ENCODE measurements at regions not wholly inside any gene's neighbourhood (a gene's known extent, or its start where the extent isn't known, plus 50 kb on each side); places are given as distances from the start of the nearest gene placed in this dataset.

GRCh38 chr19:5392486-5392885 lies 51.9 kb upstream of the PTPRS start:
- DNase-seq (ENCODE audit: low read depth, low spot score): no peak

DNA sequence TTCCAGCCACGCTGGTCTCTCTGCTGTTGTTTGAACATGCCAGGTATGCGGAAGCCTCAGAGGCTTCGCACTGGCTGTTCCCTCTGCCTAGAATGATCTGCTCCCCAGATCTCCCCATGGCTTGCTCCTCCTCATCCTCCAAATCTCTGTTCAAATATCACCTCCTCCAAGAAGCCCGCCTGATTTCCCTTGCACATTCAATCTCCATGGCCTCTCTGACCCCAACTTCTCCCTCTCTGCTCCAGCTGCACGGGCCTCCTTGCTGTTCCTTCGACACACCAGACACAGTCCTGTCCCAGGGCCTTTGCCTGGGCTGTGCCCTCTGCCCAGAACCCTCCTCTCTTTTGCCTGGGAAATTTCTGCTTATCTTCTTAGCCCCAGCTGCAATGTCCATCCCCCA lies 52.5 kb upstream of the PTPRS start:
- DNase-seq (ENCODE audit: low read depth, low spot score): no peak

DNA sequence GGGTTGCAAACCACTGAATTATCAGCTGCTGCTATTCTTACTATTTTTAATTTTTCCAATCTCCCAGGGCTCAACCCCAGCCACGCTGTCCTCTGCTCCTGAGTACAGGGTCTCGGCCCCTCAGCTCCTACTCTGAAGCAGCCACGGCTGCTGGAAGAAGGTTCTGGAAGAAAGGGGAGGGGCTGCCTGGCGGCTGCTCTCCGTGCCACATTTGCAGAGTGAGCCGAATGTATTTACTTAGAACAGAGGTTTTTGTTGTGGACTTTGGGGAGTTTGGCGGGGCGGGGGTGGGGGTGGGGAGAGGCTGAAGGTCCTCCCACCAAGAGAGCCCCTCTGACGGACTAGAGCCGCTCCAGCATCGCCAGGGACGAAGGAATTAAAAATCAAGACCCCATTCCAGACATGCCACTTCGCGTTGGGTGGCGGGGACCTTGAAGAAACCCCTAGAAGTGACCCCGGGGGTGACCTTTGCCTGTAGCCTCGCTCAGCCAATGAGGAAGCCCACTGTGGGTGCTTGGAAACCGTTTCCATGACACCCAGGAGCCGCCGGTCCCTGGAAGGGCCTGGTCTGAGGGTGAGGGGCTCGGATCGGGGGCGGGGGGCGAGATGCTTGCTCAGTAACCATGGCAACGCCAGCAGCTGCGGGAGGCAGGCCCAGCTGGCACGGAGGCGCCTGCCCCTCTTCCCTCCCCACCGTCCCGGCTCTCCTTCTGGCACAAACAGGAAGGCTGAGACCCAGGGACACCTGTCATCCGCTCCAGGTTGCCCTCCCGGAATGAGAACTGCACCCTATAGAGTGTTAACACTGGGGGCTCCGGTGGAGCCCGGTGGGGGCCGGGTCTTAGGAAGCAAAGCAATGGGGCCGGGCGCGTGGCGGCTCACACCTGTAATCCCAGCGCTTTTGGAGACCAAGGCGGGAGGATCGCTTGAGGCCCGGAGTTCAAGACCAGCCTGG lies 54.2 kb upstream of the PTPRS start:
- DNase-seq (ENCODE audit: low read depth, low spot score): no peak

DNA sequence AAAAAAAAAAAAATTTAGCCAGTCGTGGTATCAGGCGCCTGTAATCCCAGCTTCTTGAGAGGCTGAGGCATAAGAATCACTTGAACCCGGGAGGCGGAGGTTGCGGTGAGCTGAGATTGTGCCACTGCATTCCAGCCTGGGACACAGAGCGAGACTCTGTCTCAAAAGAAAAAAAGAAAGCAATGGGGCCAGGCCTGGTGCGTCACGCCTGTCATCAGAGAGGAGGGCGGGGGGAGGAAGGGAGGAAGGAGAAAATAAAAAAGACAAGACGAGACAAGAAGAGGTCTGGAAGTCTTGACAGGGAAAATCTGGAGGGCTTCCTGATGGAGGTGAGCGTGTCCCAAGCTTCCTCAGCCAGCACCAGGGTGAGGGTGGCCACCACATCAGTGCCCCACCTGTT lies 54.9 kb upstream of the PTPRS start:
- DNase-seq (ENCODE audit: low read depth, low spot score): no peak

GRCh38 chr19:5396096-5396939 lies 55.7 kb upstream of the PTPRS start:
- no peak for DNase-seq (ENCODE audit: low read depth, low spot score)

DNA sequence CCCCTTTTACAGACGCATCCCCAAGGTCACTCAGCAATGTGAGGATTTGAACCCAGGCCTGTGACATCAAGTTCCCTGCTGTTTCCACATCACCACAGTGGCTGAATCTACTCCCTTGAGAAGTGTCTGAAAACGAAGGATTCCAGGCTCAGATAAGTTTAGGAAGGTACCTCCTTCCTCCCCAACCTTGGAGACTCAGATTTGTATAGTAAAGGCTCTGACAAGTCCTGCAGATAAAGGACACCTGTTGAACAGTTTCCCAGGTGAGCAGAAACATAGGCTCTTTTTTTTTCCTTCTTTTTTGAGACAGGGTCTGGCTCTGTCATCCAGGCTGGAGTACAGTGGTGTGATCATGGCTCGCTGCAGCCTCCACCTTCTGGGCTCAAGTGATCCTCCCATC lies 56.4 kb upstream of the PTPRS start:
- no peak for DNase-seq (ENCODE audit: low read depth, low spot score)

GRCh38 chr19:5397804-5398692 lies 57.2 kb upstream of the ZNRF4 start:
- no peak for DNase-seq (ENCODE audit: low read depth, low spot score)

GRCh38 chr19:5398693-5399057 lies 56.5 kb upstream of the ZNRF4 start:
- no peak for DNase-seq (ENCODE audit: low read depth, low spot score)

GRCh38 chr19:5403968-5404640 lies 51.1 kb upstream of the ZNRF4 start:
- DNase-seq (ENCODE audit: low read depth, low spot score): peak; percentile 25

Data from activated naive CD8-positive, alpha-beta T cell treated with anti-CD3 and anti-CD28 coated beads, Interleukin-2, amount 50 U/mL, for 16 hours (primary cell).